Naive thymus-derived CD8-positive, alpha-beta T cell (primary cell): ENCODE measurements at regions not wholly inside any gene's neighbourhood (a gene's known extent, or its start where the extent isn't known, plus 50 kb on each side); places are given as distances from the start of the nearest gene placed in this dataset.

Experiments used
- ATAC-seq, 2 donors: fragments of 150-1000 bp; cut with Tn5 transposase in 1 of 2; sonication (Bioruptor Pico), chemical (Tn5 transposase) in 1 of 2; 1 replicate in 1 of 2; 2 replicates in 1 of 2; pipeline ENCODE4 v1.10.0; 2021; ENCODE audit warnings: mild to moderate bottlenecking in 2 of 2, moderate library complexity in 2 of 2
- POLR2A ChIA-PET: fragments of 350-600 bp; sonication (Branson Sonifier 250); formaldehyde crosslinking; loops from one replicate; lab custom pipeline; 2021; ENCODE audit warnings: antibody characterized with exemption; lab: Charles Lee
- DNase-seq, 10 donors: peaks; one replicate each; pipeline versions ENCODE4 v3.0.0 to v3.0.0-alpha.2; 2020 to 2022
- H3K27ac Mint-ChIP-seq, 10 donors: one replicate each; pipeline ENCODE4 v1.8.0; 2020 to 2022; ENCODE audit warnings: mild to moderate bottlenecking in 10 of 10, mixed read lengths in 10 of 10, moderate library complexity in 4 of 10, inconsistent platforms in 1 of 10
- H3K27me3 Mint-ChIP-seq, 5 donors: one replicate each; pipeline ENCODE4 v1.8.0; 2021 to 2022; ENCODE audit warnings: mixed read lengths in 5 of 5
- H3K36me3 Mint-ChIP-seq, 3 donors: one replicate each; pipeline ENCODE4 v1.8.0; 2020 to 2022; ENCODE audit warnings: mixed read lengths in 3 of 3, mild to moderate bottlenecking in 2 of 3, inconsistent platforms in 1 of 3
- H3K4me1 Mint-ChIP-seq, 4 donors: one replicate each; pipeline ENCODE4 v1.8.0; 2021 to 2022; ENCODE audit warnings: mixed read lengths in 4 of 4
- H3K4me3 Mint-ChIP-seq, 10 donors: one replicate each; pipeline ENCODE4 v1.8.0; 2020 to 2022; ENCODE audit warnings: mild to moderate bottlenecking in 10 of 10, mixed read lengths in 10 of 10, moderate library complexity in 6 of 10, inconsistent platforms in 1 of 10
- H3K9me3 Mint-ChIP-seq, 9 donors: one replicate each; pipeline ENCODE4 v1.8.0; 2020 to 2022; ENCODE audit warnings: mixed read lengths in 9 of 9, mild to moderate bottlenecking in 3 of 9, inconsistent platforms in 1 of 9, moderate library complexity in 1 of 9

GRCh38 chr2:149920389-149920788, 332.8 kb upstream of the MMADHC start:
- no peak for DNase-seq
- no peak for ATAC-seq
- Mint-ChIP-seq H3K4me1 (no peaks in the 10 kb centered on the region), H3K4me3 (no peak overlapping the region), H3K36me3 (no peaks in the 10 kb centered on the region), H3K27me3 (peaks cover 0 to 1% (median 0%) of the 10 kb centered on the region in 5 donors), H3K9me3 (peaks cover 5 to 54% (median 18%) of the 10 kb centered on the region in 9 donors), H3K27ac (no peak overlapping the region)
- POLR2A ChIA-PET, result no interaction called here

GRCh38 chr2:149915151-149915550, 327.6 kb upstream of the MMADHC start:
- no peaks in the 10 kb centered on the region for H3K4me1 Mint-ChIP-seq
- DNase-seq, result no peak
- peaks cover 7 to 42% (median 17%) of the 10 kb centered on the region in 9 donors for H3K9me3 Mint-ChIP-seq
- H3K27me3 Mint-ChIP-seq, result no peaks in the 10 kb centered on the region
- no peak overlapping the region for H3K4me3 Mint-ChIP-seq
- POLR2A ChIA-PET, result no interaction called here
- no peaks in the 10 kb centered on the region for H3K36me3 Mint-ChIP-seq
- ATAC-seq, result no peak
- H3K27ac Mint-ChIP-seq, result no peak overlapping the region

- ATAC-seq (no peak), DNase-seq (no peak)
- H3K4me3 Mint-ChIP-seq, result no peak overlapping the region
- H3K9me3 Mint-ChIP-seq, result peaks cover 0 to 16% (median 4%) of the 10 kb centered on the region in 9 donors
- H3K27me3 Mint-ChIP-seq, result no peaks in the 10 kb centered on the region
- no peaks in the 10 kb centered on the region for H3K4me1 Mint-ChIP-seq
- POLR2A ChIA-PET, result no interaction called here
- no peak overlapping the region for H3K27ac Mint-ChIP-seq
- H3K36me3 Mint-ChIP-seq, result no peaks in the 10 kb centered on the region
Measured at GRCh38 chr2:149908726-149909683, 321.4 kb upstream of the MMADHC start.

GRCh38 chr2:149906886-149907285, 319.3 kb upstream of the MMADHC start:
- H3K27me3 Mint-ChIP-seq, result no peaks in the 10 kb centered on the region
- ATAC-seq (no peak), DNase-seq (no peak)
- H3K4me1 Mint-ChIP-seq, result no peaks in the 10 kb centered on the region
- no peaks in the 10 kb centered on the region for H3K36me3 Mint-ChIP-seq
- no peak overlapping the region for H3K4me3 Mint-ChIP-seq
- peaks cover 0 to 16% (median 4%) of the 10 kb centered on the region in 9 donors for H3K9me3 Mint-ChIP-seq
- H3K27ac Mint-ChIP-seq, result no peak overlapping the region
- POLR2A ChIA-PET, result no interaction called here

GRCh38 chr2:149904352-149905175, 317.0 kb upstream of the MMADHC start:
- H3K27me3 Mint-ChIP-seq, result peaks cover 0 to 4% (median 0%) of the 10 kb centered on the region in 5 donors
- H3K4me1 Mint-ChIP-seq, result no peaks in the 10 kb centered on the region
- POLR2A ChIA-PET, result no interaction called here
- no peak for DNase-seq
- ATAC-seq, result no peak
- no peak overlapping the region for H3K27ac Mint-ChIP-seq
- peaks cover 0 to 7% (median 0%) of the 10 kb centered on the region in 9 donors for H3K9me3 Mint-ChIP-seq
- H3K36me3 Mint-ChIP-seq, result no peaks in the 10 kb centered on the region
- no peak overlapping the region for H3K4me3 Mint-ChIP-seq

- POLR2A ChIA-PET, result no interaction called here
- no peak overlapping the region for H3K4me3 Mint-ChIP-seq
- peaks cover 0 to 11% (median 0%) of the 10 kb centered on the region in 9 donors for H3K9me3 Mint-ChIP-seq
- no peaks in the 10 kb centered on the region for H3K4me1 Mint-ChIP-seq
- peaks cover 0 to 4% (median 0%) of the 10 kb centered on the region in 5 donors for H3K27me3 Mint-ChIP-seq
- no peak overlapping the region for H3K27ac Mint-ChIP-seq
- no peak for DNase-seq
- H3K36me3 Mint-ChIP-seq, result no peaks in the 10 kb centered on the region
- no peak for ATAC-seq
Measured at GRCh38 chr2:149903626-149904025, 316.1 kb upstream of the MMADHC start.

- H3K4me1 Mint-ChIP-seq, result no peaks in the 10 kb centered on the region
- DNase-seq (no peak), ATAC-seq (no peak)
- no peak overlapping the region for H3K27ac Mint-ChIP-seq
- H3K36me3 Mint-ChIP-seq, result no peaks in the 10 kb centered on the region
- peaks cover 0 to 4% (median 0%) of the 10 kb centered on the region in 5 donors for H3K27me3 Mint-ChIP-seq
- H3K9me3 Mint-ChIP-seq, result peaks cover 0 to 11% (median 0%) of the 10 kb centered on the region in 9 donors
- POLR2A ChIA-PET, result no interaction called here
- no peak overlapping the region for H3K4me3 Mint-ChIP-seq
Measured at GRCh38 chr2:149902081-149902480, 314.5 kb upstream of the MMADHC start.

- no peak for DNase-seq
- Mint-ChIP-seq H3K27ac (no peak overlapping the region), H3K27me3 (peaks cover 0 to 4% (median 0%) of the 10 kb centered on the region in 5 donors), H3K4me3 (no peak overlapping the region), H3K36me3 (no peaks in the 10 kb centered on the region), H3K4me1 (no peaks in the 10 kb centered on the region), H3K9me3 (peaks cover 0 to 11% (median 0%) of the 10 kb centered on the region in 9 donors)
- POLR2A ChIA-PET, result interaction anchor here (0.5 kb wide), 1 partner anchor 129 kb away, joined by 3 read pairs; no protein-coding TSS in a partner anchor
- ATAC-seq, result no peak
Measured at GRCh38 chr2:149901231-149901859, 313.8 kb upstream of the MMADHC start.

GRCh38 chr2:149899390-149899789, 311.8 kb upstream of the MMADHC start:
- POLR2A ChIA-PET, result no interaction called here
- H3K27me3 Mint-ChIP-seq, result peaks cover 0 to 4% (median 0%) of the 10 kb centered on the region in 5 donors
- no peak for ATAC-seq
- DNase-seq, result no peak
- no peaks in the 10 kb centered on the region for H3K36me3 Mint-ChIP-seq
- peaks cover 0 to 11% (median 0%) of the 10 kb centered on the region in 9 donors for H3K9me3 Mint-ChIP-seq
- no peaks in the 10 kb centered on the region for H3K4me1 Mint-ChIP-seq
- H3K27ac Mint-ChIP-seq, result no peak overlapping the region
- no peak overlapping the region for H3K4me3 Mint-ChIP-seq

- Mint-ChIP-seq H3K27ac (no peak overlapping the region), H3K4me1 (no peaks in the 10 kb centered on the region)
Measured at GRCh38 chr2:149894760-149895159, 307.2 kb upstream of the MMADHC start.

GRCh38 chr2:149894226-149894625, 306.7 kb upstream of the MMADHC start:
- H3K27ac Mint-ChIP-seq, result no peak overlapping the region
- peaks cover 0 to 3% (median 0%) of the 10 kb centered on the region in 5 donors for H3K27me3 Mint-ChIP-seq
- POLR2A ChIA-PET, result no interaction called here
- H3K9me3 Mint-ChIP-seq, result peaks cover 0 to 13% (median 3%) of the 10 kb centered on the region in 9 donors
- ATAC-seq, result no peak
- no peak for DNase-seq
- no peak overlapping the region for H3K4me3 Mint-ChIP-seq
- peaks cover 0 to 7% (median 0%) of the 10 kb centered on the region in 3 donors for H3K36me3 Mint-ChIP-seq
- no peaks in the 10 kb centered on the region for H3K4me1 Mint-ChIP-seq

More at GRCh38 chr2:149894760-149895159, 307.2 kb upstream of the MMADHC start:
- peaks cover 0 to 7% (median 2%) of the 10 kb centered on the region in 9 donors for H3K9me3 Mint-ChIP-seq
- H3K4me3 Mint-ChIP-seq, result no peak overlapping the region
- DNase-seq (no peak), ATAC-seq (no peak)
- POLR2A ChIA-PET, result no interaction called here
- H3K36me3 Mint-ChIP-seq, result peaks cover 0 to 4% (median 0%) of the 10 kb centered on the region in 3 donors
- H3K27me3 Mint-ChIP-seq, result peaks cover 0 to 1% (median 0%) of the 10 kb centered on the region in 5 donors

GRCh38 chr2:149892563-149892962, 305.0 kb upstream of the MMADHC start:
- H3K4me3 Mint-ChIP-seq, result no peak overlapping the region
- POLR2A ChIA-PET, result no interaction called here
- H3K27me3 Mint-ChIP-seq, result peaks cover 0 to 3% (median 0%) of the 10 kb centered on the region in 5 donors
- ATAC-seq (no peak), DNase-seq (no peak)
- H3K9me3 Mint-ChIP-seq, result peaks cover 0 to 19% (median 3%) of the 10 kb centered on the region in 9 donors
- H3K36me3 Mint-ChIP-seq, result peaks cover 0 to 7% (median 0%) of the 10 kb centered on the region in 3 donors
- H3K4me1 Mint-ChIP-seq, result no peaks in the 10 kb centered on the region
- no peak overlapping the region for H3K27ac Mint-ChIP-seq
